GM21717 (cell line): ENCODE measurements at regions not wholly inside any gene's neighbourhood (a gene's known extent, or its start where the extent isn't known, plus 50 kb on each side); places are given as distances from the start of the nearest gene placed in this dataset.
"Not testable (repeated sequence)": the region's sequence is repeated elsewhere in the genome, so short reads cannot be mapped to it uniquely, and the experiment has no call there.

Experiments used
- ATAC-seq: cut with Tn5 transposase; IDR thresholded peaks from one replicate; pipeline ENCODE4 v1.9.1; 2021; ENCODE audit warnings: mild to moderate bottlenecking, moderate library complexity; ENCODE audit not compliant: unreplicated experiment

DNA sequence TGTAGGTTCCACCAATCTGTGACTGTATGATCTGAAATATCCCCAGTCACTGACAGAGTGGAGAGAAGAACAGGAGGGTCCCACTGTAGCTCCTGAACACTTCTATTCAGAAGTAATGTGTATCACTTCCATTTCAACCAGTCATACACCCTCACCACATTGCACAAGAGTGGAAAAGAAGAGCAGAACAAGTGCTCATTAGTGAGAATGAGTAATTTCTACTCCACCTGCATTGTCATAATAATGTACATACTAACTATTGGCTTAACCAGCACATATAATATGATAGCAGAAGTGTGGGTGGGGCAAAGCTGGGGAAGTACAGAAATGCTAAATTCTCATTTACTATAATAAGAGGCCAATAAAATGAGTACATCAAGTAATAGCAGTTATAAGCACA lies 342.7 kb downstream of the LMO7 start:
- no peak for ATAC-seq

GRCh38 chr13:75968103-75968838 lies 332.1 kb downstream of the LMO7 start:
- ATAC-seq: no peak

- no peak for ATAC-seq
Measured at GRCh38 chr13:75963302-75963701, 327.2 kb downstream of the LMO7 start.

DNA sequence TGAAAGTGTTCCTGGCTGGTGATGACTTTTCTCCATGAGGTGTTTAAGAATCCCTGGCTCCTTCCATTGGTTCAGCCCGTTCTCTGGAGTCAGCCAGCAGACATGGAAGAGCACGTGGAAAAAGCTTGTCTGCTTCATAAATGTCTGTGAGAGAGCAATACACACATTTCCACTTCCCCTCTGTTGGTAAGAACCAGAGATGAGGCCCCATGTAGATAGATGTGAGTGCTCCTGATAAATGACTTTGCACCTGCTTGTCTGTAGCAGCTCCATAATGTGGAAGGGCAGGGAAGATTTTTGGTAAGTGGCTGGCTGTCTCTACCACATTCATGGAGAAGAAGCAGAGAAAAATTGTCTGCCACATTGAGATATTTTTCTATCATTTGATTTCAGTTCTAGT lies 325.8 kb downstream of the LMO7 start:
- no peak for ATAC-seq

DNA sequence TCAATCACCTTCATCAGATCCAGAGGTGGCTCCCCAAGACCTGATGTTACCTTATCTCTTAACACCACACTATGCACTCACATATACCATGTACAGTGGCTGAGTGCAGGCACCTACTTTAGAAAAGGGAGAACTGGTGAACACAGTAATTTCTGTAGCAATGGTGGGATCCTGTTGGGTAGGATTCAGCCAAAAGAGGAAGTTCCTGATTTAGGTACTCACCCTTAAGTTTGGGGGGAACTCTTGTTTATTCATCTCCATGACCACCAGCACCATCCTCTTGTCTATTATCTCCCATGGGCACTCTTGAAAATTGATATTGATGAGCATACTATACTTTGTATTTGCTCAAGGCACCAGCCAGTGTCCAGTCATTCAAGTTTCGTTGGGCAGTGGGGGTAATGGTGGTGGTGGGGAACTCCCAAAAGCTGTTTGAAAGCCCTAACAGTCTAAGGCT lies 324.4 kb downstream of the LMO7 start:
- peak; percentile 97 for ATAC-seq

DNA sequence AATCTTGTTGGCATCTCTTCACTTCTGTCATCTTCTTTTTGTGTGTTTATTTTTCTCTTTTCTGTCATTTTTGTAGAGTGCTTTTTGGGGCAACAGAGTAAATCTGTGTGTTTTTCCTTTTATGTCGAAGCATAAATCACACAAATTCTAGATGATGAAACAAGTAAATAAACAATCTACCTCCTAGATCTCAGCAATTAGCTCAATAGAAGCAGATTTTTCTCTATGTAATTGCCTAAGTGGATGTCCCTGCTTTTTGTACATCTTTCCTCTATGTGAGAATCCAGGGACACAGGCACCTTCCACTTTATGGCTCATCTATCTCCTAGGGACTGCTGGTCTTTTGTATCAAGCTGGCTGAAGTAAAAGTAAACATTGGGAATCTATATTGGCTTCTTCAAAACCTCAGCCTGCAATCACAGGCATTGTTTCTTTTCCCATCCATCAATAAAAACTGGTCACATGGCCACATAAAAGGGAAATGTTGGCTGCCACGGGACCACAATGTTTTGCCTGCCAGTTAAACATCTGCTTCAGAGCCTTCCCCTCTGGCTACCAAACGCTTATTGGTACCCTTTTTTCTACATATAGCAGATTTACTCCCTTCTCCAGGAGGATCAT lies 323.8 kb downstream of the LMO7 start:
- ATAC-seq: no peak

DNA sequence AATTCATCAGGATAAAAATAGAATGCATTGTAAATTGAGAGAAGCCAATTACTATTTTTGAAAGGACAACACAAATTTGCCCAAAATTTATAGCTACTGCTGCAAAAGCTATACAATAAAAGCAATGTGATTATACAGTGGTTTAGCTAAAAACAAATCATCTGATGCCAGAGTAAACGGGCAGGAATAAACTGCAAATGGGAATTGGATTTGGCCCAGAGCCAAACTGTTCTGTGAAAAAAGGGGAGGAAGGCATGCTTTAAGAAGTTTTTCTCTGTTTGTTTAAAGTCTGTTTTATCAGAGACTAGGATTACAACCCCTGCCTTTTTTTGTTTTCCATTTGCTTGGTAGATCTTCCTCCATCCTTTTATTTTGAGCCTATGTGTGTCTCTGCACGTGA lies 317.5 kb downstream of the LMO7 start:
- ATAC-seq: not testable (repeated sequence)

DNA sequence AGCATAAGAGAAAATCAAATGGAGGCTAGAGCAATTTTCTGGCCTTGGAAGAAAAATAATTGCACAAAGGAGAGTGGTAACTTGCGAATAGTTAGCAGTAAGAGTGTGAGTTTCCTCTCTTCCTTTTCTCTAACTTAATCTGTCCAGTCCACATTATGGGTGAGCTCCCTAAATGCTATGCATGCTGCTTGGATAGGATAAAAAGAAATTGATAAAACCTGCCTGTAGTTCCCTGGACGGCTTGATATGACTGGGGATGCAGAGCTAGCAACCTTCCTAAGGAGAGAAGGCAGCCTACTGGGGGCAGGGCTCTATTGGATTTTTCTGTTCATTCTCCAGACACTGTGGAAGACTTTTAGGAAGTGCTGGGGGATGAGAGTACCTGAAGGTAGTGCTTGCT lies 311.3 kb downstream of the LMO7 start:
- ATAC-seq: no peak

DNA sequence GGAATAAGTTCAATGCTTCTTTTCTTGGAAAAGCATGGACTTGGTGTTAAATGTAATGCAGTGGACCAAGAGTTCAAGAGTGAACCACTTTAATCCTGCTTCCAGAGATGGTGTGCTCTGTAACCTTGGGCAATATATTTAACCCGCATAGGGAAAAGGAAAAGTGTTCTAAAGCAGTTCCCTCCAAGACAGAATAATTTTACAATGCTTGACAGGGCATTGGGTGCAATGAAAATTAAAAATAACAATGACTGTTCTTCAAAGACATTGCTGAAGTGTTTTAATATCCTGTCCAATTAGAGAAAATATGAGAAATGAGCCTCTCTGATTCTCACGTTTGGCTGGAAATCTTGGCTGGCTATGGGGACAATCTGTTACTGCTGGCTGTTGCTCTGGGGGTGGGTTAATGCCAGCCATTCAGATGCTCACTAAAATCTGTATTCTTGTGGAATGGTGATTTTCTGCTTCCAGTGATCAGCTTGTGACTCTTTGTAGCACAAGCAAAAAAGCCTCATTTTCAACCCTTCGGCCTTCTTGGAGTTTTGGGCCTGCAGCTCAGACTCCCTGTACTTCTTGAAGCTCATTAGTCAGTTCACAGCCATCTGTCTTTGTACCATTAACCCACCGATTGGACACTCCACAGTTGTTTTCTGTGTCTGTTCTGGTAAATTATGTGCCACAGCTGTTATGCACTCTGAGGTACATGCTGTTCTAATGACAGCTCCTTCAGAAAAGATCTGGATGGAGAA lies 310.6 kb downstream of the LMO7 start:
- no peak for ATAC-seq

GRCh38 chr13:75945841-75946482 lies 309.8 kb downstream of the LMO7 start:
- no peak for ATAC-seq

DNA sequence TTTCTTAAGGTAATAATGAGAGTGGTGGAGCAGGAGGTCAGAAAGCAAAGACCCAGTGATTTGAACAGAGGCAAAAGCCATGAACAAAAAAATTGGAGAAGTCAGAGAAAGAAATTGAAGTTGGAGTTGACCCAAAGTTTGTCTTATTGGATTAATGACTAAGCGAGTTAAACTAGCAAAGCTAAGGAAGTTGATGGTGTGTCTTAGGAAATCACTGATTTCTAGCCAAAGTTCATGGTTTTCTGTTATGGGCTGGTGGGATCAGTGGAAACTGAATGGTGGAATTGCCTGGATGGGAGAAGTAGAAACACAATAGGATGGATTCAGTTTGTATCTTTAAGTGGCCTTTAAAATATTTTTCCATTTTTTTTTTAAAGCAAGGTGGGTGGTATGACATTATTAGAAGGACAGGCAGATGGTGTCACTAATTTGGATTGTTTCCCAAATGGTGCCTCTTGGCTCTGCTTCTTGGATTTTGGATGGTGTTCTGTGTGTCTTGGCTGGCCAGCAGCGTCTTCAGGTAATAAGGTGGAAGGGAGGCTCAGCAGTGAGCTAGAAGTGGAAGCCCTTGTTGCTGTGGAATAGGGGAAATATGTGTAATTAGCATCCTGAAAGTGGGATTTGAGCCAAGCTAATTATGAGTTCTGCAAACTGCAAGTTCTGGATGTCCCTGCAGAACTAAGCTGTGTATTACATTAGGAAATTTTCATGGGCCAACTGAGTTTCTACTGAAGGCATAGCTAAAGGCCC lies 302.9 kb downstream of the LMO7 start:
- ATAC-seq: no peak

DNA sequence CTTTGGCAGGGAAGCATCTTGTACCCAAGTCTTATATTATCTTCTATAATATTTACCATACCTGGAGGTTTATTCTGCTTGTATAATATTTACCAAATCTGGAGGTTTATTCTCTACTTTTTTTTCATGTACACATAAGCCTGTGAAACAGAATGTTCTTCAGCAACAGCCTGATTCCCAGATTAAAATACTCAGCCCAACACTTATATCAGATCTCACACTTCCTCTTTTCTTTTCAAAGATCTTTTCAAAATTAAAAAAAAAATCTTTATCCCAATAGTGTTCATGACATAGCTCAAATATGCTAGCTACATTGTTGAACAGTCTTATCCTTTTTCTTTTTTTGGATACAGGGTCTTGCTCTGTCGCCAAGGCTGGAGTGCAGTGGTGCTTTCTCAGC lies 300.7 kb downstream of the LMO7 start:
- ATAC-seq: no peak

DNA sequence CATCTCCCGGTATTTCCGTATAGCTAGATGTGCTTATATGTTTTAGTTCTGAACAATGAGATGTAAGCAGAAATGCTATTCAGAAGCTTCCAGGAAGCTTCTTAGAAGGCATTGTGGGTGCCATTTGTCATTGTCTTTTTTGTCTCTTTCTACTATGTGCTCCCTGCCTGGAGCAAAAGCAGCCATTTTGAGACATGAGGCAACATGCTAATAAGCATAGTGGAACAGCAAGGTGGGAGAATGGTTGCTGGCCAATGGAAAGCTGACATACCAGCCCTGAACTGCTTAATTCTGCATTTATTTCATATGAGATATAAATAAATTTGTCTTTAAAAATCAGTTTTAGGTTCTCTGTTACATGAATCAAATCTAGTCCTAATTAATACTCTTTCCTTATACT lies 299.7 kb downstream of the LMO7 start:
- ATAC-seq: no peak

- ATAC-seq: no peak
Measured at GRCh38 chr13:75934889-75935288, 298.8 kb downstream of the LMO7 start.

- no peak for ATAC-seq
Measured at GRCh38 chr13:75932636-75933035, 296.5 kb downstream of the LMO7 start.

DNA sequence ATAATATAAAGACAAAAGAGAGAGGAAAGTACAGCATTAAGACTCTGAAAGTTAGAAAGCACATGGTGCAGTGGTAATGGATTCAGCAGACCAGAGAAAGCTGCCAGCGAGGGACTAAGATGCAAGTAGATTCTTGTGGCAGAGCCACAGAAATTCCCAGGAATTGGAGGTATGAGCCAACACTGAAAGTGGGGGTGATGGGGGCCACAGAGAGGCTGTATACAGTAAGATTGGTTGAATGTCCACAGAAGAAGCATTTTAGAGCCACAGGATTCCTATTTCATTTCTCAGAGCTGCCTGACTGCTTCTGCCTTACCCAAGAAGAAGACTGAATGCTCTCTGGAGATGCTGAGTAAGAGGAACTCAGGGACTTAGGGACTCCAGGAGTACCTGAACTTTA lies 295.0 kb downstream of the LMO7 start:
- ATAC-seq: no peak

DNA sequence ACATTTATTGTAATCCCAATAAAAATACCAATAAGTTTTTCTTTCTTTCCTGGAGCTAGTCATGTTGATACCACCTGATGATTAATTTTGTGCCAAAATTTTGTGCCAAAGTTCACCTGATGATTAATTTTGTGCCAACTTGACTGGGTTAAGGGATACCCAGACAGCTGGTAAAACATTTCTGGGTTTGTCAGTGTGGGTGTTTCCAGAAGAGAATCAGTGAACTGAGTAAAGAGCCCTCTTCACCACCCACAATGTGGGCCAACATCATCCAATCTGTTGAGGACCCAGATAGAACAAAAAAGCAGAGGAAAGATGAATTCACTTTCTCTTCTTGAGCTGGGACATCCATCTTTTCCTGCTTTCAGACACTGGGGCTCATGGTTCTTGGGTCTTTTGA lies 292.9 kb downstream of the LMO7 start:
- no peak for ATAC-seq

DNA sequence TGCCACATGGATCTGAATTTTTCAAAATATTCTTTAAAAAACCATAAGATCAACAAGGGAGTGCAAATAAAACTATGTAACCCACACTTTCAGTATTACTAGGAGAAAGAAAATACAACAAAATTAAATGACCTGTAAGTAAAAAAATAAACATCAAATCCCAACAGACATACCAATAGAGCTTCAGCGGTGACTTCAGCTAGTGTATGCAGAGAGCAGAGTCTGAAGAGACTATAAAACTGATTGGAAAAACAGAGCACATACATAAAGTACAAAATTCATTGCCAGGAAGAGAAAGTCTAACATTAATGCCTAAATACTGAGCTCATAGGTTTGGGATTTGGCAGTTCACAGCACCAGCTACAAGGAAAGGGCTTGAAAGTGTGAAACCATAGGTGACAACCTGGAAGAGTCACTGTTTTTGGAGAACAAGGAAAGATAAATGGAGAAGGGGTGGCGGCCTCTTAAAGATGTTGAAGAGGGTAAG lies 291.1 kb downstream of the LMO7 start:
- ATAC-seq: no peak

- ATAC-seq: no peak
Measured at GRCh38 chr13:75920536-75920935, 284.4 kb downstream of the LMO7 start.

DNA sequence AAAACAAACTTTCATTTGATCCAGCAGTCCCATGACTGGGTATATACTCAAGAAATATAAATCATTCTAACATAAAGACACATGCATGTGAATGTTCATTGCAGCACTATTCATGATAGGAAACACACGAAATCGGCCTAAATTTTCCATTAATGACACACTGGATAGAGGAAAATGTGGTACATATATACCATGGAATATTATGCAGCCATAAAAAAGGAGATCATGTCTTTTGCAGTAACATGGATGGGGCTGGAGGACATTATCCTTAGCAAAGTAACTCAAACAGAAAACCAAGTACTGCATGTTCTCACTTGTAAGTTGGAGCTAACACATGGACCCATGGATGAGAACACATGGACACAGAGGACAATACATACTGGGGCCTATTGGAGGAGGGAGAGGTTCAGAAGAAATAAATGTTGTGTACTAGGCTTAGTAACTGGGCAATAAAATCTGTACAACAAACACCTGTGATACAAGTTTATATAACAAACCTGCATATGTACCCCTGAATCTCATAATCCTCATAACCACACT lies 283.6 kb downstream of the LMO7 start:
- no peak for ATAC-seq
